HEK293T (cell line): ENCODE measurements at regions not wholly inside any gene's neighbourhood (a gene's known extent, or its start where the extent isn't known, plus 50 kb on each side); places are given as distances from the start of the nearest gene placed in this dataset.

Source experiments
- CTCF ChIA-PET: fragments of 350-600 bp; formaldehyde crosslinking; extraction: SDS; loops from one replicate; lab custom pipeline; 2021; ENCODE audit warnings: antibody characterized with exemption, inconsistent platforms; lab: Yijun Ruan, JAX
- POLR2A ChIA-PET: fragments of 350-600 bp; formaldehyde crosslinking; extraction: SDS; loops from one replicate; lab custom pipeline; 2020; ENCODE audit warnings: antibody characterized with exemption, inconsistent platforms; lab: Yijun Ruan, JAX
- DNase-seq: peaks from one replicate; pipeline ENCODE4 v3.0.0; 2012; ENCODE audit warnings: mixed read lengths; ENCODE audit errors: extremely low spot score
- ARNT ChIP-seq: fragments of 450-650 bp; IDR thresholded peaks from 2 replicates; pipeline ENCODE4 v1.6.1; 2017; ENCODE audit warnings: mild to moderate bottlenecking
- BHLHE40 ChIP-seq: fragments of 450-650 bp; IDR thresholded peaks from 2 replicates; pipeline ENCODE4 v1.6.1; 2016; ENCODE audit warnings: mild to moderate bottlenecking, moderate library complexity, borderline replicate concordance
- CTBP1 ChIP-seq: fragments of 450-650 bp; IDR thresholded peaks from 2 replicates; pipeline ENCODE4 v1.6.1; 2016; ENCODE audit warnings: borderline replicate concordance
- ELF4 ChIP-seq: fragments of 450-650 bp; IDR thresholded peaks from 2 replicates; pipeline ENCODE4 v1.6.1; 2017; ENCODE audit warnings: antibody characterized with exemption
- FOXA1 ChIP-seq: fragments of 450-650 bp; IDR thresholded peaks from 2 replicates; pipeline ENCODE4 v1.6.1; 2016; ENCODE audit warnings: mild to moderate bottlenecking
- FOXK2 ChIP-seq: fragments of 450-650 bp; IDR thresholded peaks from 2 replicates; pipeline ENCODE4 v1.6.1; 2016; ENCODE audit warnings: mild to moderate bottlenecking
- FOXM1 ChIP-seq: fragments of 450-650 bp; IDR thresholded peaks from 2 replicates; pipeline ENCODE4 v1.6.1; 2017; ENCODE audit warnings: mild to moderate bottlenecking, borderline replicate concordance
- HDGF ChIP-seq: fragments of 450-650 bp; IDR thresholded peaks from 2 replicates; pipeline ENCODE4 v1.6.1; 2017; ENCODE audit warnings: antibody characterized with exemption, borderline replicate concordance
- L3MBTL2 ChIP-seq: fragments of 450-650 bp; conservative IDR thresholded peaks from 2 replicates; pipeline ENCODE4 v1.6.1; 2016; ENCODE audit warnings: mild to moderate bottlenecking
- LEF1 ChIP-seq: fragments of 450-650 bp; IDR thresholded peaks from 2 replicates; pipeline ENCODE4 v1.6.1; 2017; ENCODE audit warnings: mild to moderate bottlenecking, borderline replicate concordance
- NFRKB ChIP-seq: fragments of 450-650 bp; IDR thresholded peaks from 2 replicates; pipeline ENCODE4 v1.6.1; 2016; ENCODE audit warnings: mild to moderate bottlenecking, moderate library complexity
- SP1 ChIP-seq: fragments of 450-650 bp; IDR thresholded peaks from 2 replicates; pipeline ENCODE4 v1.6.1; 2017
- SUZ12 ChIP-seq: fragments of 450-650 bp; IDR thresholded peaks from 2 replicates; pipeline ENCODE4 v1.6.1; 2016; ENCODE audit warnings: mild to moderate bottlenecking
- TARDBP ChIP-seq: fragments of 450-650 bp; IDR thresholded peaks from 2 replicates; pipeline ENCODE4 v1.6.1; 2016
- ZNF384 ChIP-seq: fragments of 450-650 bp; IDR thresholded peaks from 2 replicates; pipeline ENCODE4 v1.6.1; 2016
- TF ChIP-seq, protein P1 (sequence below): fragments of 450-650 bp; IDR thresholded peaks from 2 replicates; pipeline ENCODE4 v1.6.1; 2016

DNA sequence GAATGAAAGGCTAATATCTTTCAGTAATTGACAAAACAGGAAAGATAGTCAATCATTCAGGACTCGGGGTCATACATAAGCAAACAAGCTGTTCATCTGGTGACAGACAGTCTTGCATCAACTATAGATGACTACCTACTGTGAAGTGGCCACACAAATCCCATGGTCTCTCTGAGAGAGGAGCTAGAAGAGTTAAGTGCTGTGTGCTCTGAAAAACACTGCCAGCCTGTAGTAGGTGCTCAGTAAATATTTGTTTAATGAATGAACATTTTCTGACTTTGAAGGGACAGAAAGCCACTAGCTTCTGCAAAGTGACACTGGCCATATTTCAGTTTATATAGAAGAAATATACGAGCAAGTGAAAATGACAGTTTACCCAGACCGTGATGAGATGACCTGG is 184.0 kb upstream of the CHAC2 start:
- ChIA-PET POLR2A (no interaction called here), CTCF (no interaction called here)
- TF ChIP-seq FOXK2: no peak
- no peak for TF ChIP-seq BHLHE40
- no peak for TF ChIP-seq HDGF
- no peak for TF ChIP-seq ZNF384
- TF ChIP-seq FOXM1: no peak
- TF ChIP-seq SP1: no peak
- TF ChIP-seq, protein P1, sequence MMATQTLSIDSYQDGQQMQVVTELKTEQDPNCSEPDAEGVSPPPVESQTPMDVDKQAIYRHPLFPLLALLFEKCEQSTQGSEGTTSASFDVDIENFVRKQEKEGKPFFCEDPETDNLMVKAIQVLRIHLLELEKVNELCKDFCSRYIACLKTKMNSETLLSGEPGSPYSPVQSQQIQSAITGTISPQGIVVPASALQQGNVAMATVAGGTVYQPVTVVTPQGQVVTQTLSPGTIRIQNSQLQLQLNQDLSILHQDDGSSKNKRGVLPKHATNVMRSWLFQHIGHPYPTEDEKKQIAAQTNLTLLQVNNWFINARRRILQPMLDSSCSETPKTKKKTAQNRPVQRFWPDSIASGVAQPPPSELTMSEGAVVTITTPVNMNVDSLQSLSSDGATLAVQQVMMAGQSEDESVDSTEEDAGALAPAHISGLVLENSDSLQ: no peak
- TF ChIP-seq LEF1: no peak
- no peak for TF ChIP-seq SUZ12
- no peak for TF ChIP-seq CTBP1
- TF ChIP-seq FOXA1: no peak
- no peak for TF ChIP-seq L3MBTL2
- DNase-seq: no peak

DNA sequence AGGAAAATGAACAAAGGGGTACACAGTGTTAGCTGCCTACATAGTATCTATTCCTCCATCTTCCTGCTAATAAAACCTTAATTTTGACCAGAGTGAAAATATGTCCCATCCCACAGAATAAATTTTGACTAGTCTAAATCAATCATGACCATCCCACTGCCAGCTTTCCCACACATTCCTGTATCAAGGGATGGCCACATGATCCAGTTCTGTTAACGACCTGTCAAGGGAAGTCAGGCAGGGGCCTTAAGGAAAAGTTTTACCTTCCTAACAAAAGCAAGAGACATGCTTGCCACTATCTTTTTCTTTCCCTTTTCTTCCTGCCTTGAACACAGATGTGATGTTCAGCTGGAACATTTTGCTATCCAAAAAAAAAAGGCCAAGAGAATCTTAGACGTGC is 185.0 kb upstream of the CHAC2 start:
- DNase-seq: no peak
- TF ChIP-seq CTBP1: no peak
- TF ChIP-seq FOXM1: no peak
- TF ChIP-seq, protein P1: no peak
- no peak for TF ChIP-seq HDGF
- TF ChIP-seq SP1: no peak
- TF ChIP-seq TARDBP: no peak
- no peak for TF ChIP-seq SUZ12
- TF ChIP-seq NFRKB: no peak
- TF ChIP-seq ELF4: no peak
- no peak for TF ChIP-seq ARNT
- TF ChIP-seq ZNF384: no peak
- TF ChIP-seq FOXK2: no peak
- TF ChIP-seq LEF1: no peak
- TF ChIP-seq FOXA1: no peak
- TF ChIP-seq L3MBTL2: no peak
- ChIA-PET POLR2A (no interaction called here), CTCF (no interaction called here)

DNA sequence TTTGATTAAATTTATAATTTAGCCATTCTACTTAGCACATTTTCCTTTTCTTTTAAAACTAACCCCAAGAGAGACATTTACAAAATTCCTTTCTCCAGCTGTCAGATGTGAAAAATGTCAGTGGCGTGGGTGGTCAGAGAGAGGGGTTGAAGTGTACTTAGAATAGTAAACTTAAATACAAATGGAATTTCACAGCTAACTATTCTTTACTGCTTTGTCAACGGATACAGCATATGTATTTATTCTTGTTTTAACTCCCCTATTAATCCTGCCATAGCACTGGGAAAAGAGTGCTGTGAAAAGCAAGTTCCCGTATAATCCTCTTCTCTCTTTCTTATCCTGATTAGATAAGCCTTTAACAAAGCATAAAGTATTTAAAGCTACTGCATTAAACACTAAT is 191.4 kb upstream of the CHAC2 start:
- POLR2A ChIA-PET: no interaction called here
- DNase-seq: no peak
- no peak for TF ChIP-seq ARNT
- TF ChIP-seq FOXM1: no peak
- TF ChIP-seq, protein P1: no peak
- TF ChIP-seq TARDBP: no peak
- no peak for TF ChIP-seq NFRKB
- no peak for TF ChIP-seq ELF4
- no peak for TF ChIP-seq FOXA1
- TF ChIP-seq L3MBTL2: no peak
- TF ChIP-seq CTBP1: no peak
- no peak for TF ChIP-seq SUZ12
- TF ChIP-seq LEF1: no peak
- TF ChIP-seq FOXK2: no peak
- no peak for TF ChIP-seq SP1
- TF ChIP-seq ZNF384: no peak
- TF ChIP-seq HDGF: no peak
- no peak for TF ChIP-seq BHLHE40
- CTCF ChIA-PET: no interaction called here

DNA sequence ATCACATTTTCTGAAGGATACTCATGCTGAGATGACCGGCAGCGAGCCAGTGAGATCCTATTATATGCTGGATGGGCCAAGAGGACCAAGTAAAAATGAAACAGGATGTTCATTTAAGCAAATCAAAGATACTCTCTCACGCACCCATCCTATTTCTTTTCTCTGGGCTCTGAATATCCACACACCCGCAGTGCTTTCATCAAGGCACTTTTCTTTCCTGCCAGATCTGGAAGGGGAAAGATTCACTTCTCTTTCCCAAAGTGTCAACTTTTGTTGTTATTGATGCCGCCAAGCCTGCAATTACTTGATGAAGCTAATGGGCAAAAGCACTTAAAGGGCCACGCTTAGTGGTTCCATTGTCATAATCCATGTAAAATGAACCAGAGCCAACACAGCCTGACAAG is 191.9 kb upstream of the CHAC2 start:
- no peak for DNase-seq
- POLR2A ChIA-PET: no interaction called here
- TF ChIP-seq FOXK2: no peak
- TF ChIP-seq, protein P1: no peak
- no peak for TF ChIP-seq L3MBTL2
- no peak for TF ChIP-seq ARNT
- TF ChIP-seq FOXM1: no peak
- TF ChIP-seq FOXA1: no peak
- TF ChIP-seq ELF4: no peak
- no peak for TF ChIP-seq NFRKB
- TF ChIP-seq BHLHE40: no peak
- TF ChIP-seq ZNF384: no peak
- CTCF ChIA-PET: no interaction called here

DNA sequence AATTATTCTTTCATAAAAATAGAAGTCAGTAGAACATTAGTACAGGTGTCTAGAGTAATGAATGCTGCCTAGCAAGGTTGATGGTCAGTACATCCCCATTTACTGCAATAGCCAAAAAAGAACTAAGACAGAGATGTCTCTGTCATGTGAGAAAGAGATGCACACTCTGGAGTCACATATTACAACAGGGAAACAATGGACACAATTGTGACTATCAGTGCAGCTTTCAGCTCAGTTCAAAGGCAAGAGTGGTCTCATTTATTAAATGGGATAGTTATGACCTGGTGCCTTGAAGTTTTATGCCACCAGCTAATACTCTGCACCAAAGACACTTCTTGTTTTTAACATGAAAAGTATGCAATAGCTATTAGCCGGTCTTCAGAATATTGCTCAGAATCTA is 194.9 kb upstream of the CHAC2 start:
- DNase-seq: no peak
- TF ChIP-seq ELF4 (no peak), LEF1 (no peak), FOXK2 (no peak), BHLHE40 (no peak), SUZ12 (no peak), L3MBTL2 (no peak), ZNF384 (no peak), FOXM1 (no peak)
- TF ChIP-seq, protein P1: no peak
- CTCF ChIA-PET: no interaction called here
- POLR2A ChIA-PET: no interaction called here
